Daoy (cell line): ENCODE measurements at regions not wholly inside any gene's neighbourhood (a gene's known extent, or its start where the extent isn't known, plus 50 kb on each side); places are given as distances from the start of the nearest gene placed in this dataset.
"Not testable (repeated sequence)": the region's sequence is repeated elsewhere in the genome, so short reads cannot be mapped to it uniquely, and the experiment has no call there.

Experiments used
- DNase-seq: peaks from one replicate; pipeline ENCODE4 v3.0.0-alpha.2; 2015; ENCODE audit warnings: low read depth

DNA sequence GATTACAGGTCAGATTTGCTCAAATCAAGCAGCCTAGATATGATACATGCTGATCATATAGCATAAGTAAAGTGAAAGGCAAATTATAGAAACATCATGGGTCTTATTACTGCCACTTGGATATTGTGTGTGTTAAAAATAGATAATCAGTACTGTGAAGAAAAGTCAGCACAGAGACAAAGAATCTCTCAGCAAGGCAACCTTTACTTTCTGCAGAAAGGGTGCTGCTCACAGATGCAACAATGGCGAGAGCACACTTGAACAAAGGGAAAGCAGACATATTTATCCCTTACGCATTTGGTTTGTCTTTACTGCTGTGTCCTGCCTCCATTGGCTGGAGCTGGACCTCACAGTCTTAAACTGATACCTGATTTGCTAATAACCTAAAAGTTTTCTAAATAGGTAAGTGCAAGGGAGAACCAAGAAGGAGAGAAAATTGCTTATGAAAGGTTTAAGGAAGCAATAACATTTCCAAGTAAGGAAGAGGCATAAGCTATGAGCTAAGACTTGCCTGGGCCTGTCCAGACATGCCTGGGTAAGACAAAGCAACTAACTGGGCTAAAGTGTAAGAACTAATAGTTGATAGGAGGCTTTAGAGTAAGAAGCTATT, 1310.8 kb upstream of the LRRTM3 start:
- no peak for DNase-seq

DNA sequence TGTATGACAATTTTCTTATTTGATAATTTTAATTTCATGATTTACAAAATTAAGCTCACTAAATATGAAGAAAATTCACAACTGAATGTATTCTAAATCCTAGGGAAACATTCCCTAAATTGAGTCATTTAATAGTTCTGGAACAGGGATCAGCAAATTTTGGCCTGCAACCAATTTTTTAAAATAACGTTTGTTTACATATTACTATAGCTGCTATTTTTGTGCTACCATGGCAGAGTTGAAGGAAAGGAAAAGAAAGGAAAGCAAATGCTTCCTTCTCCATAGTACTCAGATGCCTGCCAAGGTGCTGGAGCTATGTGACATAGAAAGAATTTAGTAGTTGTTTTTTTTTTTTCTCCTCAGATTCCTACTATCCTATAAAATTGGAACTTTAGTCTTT, 1307.7 kb upstream of the LRRTM3 start:
- DNase-seq: no peak

DNA sequence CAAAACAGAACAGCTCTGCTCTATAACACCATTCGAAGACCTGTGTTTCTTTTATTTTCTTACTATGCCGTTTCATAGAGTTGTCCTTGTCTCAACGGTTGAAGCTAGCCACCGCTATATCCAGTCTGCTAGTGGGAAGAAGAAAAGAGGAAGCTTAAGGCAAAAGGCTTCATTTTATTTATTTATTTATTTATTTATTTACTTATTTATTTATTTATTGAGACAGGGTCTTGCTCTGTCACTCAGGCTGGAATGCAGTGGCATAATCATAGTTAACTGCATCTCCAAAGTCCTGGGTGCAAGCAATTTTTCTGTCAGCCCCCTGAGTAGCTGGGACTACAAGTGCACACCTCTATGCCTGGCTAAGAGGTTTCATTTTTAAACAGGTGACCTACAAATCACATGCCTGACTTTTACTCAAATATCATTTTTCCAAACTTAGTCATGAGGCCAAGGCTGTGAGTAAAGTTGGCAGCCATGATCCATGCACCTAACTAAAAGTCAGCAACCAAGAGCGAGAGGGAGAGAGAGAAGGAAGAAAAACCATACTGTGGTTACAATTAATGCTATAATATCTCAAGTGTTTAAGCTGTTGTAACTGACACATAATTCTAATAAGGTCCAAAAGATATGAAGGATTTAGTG, 1305.3 kb upstream of the LRRTM3 start:
- DNase-seq: no peak

DNA sequence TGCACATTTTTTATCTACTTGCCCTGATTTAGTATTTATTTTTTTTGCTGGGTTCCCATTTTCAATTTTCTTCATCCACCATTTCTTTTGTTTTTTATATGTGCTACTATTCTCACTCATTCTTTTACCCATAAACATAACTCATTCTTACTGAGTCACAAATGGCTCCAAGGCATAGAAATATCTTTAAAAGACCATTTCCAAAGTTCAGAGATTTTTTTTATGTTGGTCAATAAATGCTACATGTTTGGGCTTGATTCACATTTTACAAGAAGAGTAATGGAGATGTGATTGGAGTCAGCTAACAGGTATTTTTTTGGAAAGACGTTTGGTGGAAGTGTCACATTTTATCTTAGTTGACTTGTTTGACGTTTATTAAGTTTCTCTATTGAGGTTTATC, 1303.2 kb upstream of the LRRTM3 start:
- DNase-seq: no peak

DNA sequence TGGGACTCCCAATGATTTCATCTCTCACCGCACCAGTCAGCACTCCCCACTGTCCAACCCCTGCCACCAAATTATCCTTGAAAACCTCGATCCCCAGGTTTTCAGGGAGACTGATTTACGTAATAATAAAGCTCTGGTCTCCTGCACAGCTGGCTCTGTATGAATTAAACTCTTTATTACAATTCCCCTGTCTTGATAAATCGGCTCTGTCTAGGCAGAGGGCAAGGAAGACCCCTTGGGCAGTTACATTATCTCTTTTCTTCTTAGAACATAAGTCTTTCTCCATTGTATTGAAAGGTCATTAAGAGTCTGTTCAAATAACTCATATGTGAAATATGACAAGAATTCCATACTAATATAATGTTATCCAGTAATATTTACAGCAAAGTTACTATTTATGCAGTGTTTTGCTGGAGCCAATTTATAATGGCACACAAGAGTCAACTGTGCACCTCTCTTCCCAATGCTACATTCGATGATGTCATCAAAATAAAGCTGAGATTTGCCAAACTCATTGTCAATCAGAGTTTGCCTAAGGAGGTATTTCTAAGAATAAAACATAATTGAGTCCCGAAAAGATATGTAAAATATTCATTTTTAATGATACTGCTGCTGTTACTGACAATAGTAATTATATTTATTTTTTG, 1297.2 kb upstream of the LRRTM3 start:
- DNase-seq: no peak

DNA sequence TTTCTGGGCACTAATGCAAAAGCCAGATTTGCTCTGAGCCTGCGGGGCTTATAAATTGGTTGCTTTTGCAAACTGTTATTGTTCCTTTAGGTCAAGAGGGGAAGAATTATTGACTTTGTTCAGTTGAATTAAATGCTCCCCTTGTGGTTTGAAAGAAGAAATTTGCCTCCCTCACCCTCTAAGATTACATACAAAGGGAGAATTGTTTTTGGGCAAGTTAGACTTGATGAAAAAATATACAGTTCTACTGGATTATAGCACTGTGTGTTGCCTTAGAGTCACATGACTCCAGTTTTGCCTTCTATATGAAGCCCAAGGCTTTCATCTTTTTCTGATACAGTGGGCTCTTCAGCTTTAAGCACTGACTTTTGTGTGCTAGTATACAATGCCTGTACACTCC, 1265.8 kb upstream of the LRRTM3 start:
- no peak for DNase-seq

DNA sequence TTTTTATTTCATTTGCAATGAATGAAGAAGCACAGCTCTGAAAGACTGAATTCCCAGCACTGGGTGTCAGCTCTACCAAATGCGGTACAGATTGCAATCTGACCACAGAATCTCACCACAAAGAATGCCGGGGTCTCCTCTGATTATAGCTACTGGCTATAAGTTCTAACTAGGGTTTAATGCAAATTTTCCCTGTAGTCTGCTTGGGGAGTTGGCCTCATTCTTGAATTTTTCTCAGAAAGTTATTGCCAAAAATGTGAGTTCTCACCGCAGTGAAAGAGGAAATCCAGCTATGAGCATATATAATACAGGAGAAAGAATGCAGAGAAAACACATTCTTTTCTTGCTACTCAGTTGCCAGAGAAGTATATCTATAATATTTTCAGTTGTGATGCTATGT, 1255.7 kb upstream of the LRRTM3 start:
- DNase-seq: no peak

DNA sequence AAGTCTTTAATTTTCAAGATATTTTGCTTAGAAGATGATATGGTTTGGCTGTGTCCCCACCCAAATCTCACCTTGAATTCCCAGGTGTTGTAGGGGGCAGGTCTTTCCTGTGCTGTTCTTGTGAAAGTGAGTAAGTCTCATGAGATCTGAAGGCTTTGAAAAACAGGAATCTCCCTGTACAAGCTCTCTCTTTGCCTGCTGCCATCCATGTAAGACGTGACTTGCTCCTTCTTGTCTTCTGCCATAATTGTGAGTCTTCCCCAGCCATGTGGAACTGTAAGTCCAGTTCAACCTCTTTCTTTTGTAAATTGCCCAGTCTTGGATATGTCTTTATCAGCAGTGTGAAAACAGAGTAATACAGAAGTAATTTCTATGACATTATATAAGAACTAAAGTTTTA, 1255.2 kb upstream of the LRRTM3 start:
- DNase-seq: not testable (repeated sequence)

DNA sequence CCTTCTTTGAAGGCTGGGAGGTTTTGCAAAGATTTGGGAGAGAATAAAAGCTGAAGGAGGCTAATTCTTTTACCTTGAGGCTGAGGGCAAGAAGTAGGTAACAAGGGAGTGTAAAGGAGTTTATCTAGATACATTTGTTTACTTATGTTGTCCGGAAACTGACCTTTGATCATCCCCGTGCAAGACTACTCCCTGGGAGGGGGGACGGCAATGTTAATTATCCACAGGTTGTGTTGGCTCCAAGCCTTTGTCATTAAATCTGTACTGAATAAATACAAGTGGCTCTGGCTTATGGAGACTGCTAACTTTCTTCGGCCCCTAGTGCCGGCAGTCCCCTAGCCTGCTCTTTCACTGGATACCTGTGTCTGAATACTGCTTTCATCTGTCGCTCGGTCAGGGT, 1250.6 kb upstream of the LRRTM3 start:
- no peak for DNase-seq

DNA sequence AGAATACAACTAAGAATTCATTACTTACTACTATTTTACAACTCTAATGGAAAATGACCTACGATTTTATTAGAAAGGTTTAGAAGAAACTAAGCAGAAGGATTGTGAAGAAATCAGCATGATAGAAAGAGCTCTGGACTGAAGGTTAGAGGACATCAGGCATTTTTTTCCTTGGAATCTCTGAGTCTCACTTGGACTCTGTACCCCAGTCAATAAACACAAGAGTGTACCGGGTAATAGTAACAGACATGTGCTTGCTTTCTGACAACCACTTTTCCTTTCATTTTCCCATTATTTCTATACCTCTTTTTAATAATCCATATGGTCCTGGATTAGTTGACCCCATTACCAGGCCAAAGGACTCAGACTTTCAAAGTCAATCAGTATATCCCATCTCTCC, 1240.9 kb upstream of the LRRTM3 start:
- no peak for DNase-seq

DNA sequence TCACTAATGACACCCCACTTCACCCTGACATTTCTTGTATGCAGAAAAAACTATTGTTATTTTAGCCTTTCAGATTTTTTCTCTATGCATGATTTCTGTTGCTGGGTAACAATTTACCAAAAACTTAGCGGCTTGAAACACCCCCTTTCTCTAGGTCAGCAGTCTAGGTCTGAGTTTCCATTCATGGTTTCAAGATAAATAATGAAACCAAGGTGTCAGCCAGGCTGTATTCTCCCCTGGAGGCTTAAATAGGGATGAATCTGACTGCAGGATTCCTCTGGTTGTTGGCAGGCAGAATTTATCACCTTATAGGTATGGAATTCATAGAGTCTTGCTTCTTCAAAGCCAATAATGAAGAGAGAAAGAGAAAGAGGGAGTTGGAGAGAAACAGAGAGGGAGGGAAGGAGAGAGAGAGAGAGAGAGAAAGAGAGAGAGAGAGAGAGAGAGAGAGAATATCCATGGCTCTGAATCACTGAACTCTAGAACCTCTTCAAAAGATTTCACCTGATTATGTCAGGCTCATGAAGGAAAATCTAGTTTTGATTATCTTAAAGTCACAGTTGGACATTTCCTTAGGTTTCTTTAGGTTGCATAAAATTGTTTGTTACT, 1224.6 kb upstream of the LRRTM3 start:
- DNase-seq: no peak

DNA sequence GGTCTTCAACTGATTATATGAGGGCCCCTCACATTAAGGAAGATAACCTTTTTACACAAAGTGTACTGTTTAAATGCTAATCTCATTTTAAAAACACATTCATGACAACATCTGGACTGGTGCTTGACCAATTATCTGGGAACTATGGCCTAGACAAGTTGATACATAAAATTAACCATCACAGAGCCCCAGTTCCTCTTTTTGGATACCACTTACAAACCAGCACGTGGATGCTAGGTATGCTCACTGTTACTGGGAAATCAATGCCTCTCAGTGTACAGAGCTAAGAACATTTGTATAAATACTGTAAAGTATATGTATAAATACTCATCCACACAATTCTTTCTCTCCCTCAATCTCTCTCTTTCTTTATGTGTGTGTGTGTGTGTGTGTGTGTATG, 1217.8 kb upstream of the LRRTM3 start:
- no peak for DNase-seq

DNA sequence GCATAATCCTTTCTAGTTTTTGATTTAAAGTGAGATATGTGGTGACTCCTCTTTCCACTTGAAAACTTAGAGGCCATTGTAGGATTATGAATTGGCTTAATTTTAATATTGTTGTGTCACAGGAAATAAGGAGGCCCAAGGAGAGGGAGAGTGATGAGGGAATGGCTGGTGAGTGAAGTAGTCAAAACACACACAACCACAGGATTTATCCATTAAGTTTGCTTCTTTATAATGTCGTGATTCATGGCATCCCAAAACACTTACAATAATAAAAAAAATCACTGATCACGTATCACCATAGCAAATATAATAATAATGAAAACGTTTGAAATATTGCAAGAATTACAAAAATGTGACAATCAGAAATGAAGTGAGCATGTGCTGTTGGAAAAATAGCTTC, 1215.5 kb upstream of the LRRTM3 start:
- DNase-seq: no peak

DNA sequence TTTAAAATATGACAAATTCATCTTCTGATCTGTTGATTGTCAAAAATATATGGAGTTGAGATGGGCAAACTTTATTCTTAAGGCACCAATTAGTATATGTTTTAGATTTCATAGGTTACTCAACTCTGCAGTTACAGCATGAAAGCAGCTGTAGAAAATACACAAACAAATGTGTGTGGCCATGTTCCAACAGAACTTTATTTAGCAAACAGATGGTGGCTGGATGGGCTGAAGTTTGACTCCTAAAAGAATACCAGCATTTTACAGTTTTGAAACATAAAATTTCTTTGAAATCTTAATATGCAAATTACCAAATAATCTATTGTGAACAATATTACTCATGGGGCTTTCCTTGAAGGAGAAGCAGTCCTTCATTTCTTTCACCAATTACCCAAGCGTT, 1206.0 kb upstream of the LRRTM3 start:
- DNase-seq: no peak

DNA sequence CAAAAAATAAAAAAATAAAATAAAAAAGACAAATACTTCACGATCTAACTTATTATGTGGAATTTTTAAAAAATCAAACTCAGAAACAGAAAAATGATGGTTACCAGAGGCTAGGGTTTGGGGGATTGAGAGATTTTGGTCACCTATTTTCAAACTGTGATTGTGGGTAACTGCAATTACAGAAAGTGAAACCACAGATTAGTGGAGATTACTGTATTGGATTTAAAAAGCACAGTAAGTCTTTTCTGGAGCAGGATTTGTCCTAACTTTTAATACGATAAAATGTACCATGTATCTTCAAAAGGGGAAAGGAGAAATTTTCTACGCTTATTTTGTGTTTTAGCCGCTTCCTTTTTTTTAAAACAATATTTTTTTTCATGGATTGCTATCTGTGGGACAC, 1204.9 kb upstream of the LRRTM3 start:
- DNase-seq: no peak

DNA sequence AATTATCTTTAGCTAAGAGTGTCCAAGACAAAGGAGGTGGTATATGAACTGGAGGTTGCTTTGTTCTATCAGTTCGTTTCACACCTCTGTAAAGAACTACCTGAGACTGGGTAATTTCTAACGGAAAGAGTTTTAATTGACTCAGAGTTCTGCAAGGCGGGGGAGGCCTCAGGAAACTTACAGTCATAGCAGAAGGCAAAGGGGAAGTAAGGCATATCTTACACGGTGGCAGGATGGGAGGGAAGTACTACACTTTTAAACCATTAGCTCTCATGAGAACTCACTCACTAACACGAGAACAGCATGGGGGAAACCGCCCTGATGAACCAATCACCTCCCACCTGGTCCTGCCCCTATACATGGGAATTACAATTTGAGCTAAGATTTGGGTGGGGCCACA, 1202.3 kb upstream of the LRRTM3 start:
- no peak for DNase-seq

DNA sequence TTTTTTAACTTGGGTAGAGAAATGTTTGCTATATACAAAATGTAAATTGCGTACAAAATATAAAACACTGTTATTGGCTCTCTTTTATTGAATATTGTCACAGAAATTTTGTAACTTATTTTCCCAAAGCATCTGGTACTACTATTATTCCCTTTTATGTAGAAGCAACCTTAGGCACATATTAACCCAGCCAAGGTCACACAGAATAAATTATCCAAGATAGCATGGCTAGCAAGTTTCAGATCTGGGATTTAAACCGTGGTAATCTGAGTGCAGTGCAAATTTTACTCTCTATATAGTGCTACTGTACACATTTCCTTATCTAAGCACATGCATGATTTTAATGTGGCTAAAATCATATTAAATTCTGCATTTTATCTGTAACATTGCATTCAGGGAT, 1190.5 kb upstream of the LRRTM3 start:
- DNase-seq: no peak

DNA sequence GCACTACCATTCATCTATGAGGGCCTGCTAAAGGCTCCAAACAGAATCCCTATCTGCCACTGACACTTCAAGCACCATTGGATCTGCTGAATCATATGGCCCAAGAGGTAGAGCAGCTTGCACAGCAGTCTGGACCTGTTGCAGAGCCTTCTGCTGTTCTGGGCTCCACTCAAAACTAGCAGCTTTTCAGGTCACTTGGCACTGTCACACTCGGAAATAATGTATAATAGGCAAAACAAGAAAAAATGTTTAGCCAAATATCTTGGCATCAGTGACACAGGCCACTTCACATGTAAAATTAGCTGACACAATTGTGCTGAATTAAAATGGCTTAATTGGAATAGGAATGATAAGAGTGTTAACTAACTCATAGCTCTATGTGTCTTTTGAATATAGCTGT, 1182.9 kb upstream of the LRRTM3 start:
- DNase-seq: no peak

DNA sequence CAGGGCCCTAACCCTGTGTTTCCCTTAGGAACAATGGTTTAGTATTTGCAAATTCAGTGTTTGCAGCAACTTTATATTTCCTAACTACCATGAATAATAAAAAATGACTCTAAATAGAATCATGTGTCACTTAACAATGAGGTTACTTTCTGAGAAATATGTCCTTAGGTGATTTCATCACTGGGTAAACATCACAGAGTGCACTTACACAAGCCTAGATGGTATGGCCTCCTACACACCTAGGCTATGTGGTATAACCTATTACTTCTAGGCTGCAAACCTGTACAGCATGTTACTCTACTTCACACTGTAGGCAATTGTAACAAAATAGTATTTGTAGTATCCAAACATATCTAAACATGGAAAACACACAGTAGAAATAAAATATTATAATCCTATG, 1174.6 kb upstream of the LRRTM3 start:
- no peak for DNase-seq

DNA sequence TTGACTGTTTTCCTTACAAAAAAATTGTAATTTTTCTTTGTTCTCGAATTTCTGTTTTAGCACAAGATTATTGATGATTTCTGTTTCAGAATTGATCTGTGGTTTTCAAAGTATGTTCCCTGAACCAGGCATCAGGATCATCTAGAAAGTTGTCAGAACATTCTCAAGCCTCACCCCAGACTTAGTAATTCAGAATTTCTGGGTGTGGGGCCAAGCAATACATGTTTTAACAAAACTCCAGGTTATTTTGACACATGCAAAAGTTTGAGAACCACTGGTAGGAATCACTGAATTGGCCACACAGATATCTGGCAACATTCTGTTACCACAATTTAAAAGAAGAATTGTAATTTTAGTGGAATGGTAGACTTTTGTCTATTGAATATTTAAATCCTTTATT, 1173.9 kb upstream of the LRRTM3 start:
- DNase-seq: no peak

DNA sequence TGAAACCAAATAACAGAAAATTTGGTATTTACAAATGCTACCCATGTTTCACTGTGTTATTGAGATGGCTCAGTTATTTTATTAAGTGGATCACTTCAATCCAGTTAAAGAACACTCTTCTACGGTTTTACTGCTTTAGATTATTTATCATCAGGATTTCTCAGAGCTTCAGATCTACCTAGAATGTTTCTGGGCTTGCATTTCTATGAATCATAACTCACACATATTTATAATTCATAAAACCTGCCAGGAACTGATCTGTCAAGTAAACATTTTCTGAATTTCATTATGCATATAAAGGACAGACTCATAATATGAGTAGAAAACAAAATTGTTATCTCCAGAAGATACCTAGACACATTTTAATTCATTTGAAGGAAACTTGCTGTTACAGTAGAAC, 1172.3 kb upstream of the LRRTM3 start:
- no peak for DNase-seq

DNA sequence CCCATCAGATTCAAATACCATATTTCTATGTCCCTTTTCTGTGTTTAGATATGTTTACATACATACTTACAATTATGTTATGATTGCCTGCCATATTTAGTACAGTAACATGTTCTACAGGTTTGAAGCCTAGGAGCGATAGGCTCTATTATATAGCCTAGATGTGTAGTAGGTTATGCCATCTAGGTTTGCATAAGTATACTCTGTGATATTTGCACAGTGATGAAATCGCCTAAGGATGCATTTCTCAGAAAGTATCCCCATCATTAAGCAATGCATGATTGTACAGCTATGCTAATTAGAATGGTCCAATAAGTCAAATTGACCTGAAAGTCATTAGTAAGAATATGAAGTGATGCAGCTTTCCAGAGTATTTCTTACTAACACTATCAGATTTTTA, 1171.7 kb upstream of the LRRTM3 start:
- no peak for DNase-seq

DNA sequence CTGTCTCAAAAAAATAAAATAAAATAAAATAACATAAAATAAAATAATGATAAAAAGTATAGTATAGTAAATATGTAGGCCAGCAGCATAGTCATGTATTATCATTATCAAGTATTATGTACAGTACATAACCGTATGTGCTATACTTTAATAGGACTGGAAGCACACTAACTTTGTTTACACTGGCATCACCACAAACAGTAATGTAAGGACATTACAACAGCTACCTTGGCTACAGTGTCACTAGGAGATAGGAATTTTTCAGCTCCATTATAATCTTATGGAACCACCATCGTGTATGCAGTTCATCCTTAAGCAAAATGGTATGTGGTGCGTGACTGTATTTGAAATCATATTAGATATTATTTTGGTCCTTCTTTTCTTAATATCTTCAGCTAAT, 1163.5 kb upstream of the LRRTM3 start:
- DNase-seq: no peak
